ENCODE measurements at regions not wholly inside any gene's neighbourhood (a gene's known extent, or its start where the extent isn't known, plus 50 kb on each side); places are given as distances from the start of the nearest gene placed in this dataset.

DNA sequence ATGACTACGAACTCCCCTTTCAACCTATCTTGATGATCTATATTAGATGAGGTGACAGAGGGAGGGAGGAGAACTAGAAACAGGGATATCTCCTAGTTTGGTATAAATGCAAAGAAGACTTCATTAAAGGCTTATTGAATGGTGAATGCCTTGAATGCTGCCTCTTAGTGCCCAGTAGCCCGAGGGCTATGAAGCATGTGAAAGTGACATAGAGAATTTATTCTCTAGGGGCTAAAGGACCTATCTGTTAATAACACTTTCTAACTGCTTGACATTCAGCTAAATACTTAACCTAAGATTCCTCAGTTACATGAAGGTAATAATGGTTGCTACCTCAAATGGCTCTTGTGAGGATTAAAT lies 764.1 kb downstream of the LTN1 start:
- H3K9me3 ChIP-seq, result no peaks in the 10 kb centered on the region
- H3K27me3 ChIP-seq, result no peaks in the 10 kb centered on the region
- no peak overlapping the region for H3K4me3 ChIP-seq
- H3K27ac ChIP-seq, result no peak overlapping the region
- H3K36me3 ChIP-seq, result no peaks in the 10 kb centered on the region
- TF ChIP-seq, protein P1, sequence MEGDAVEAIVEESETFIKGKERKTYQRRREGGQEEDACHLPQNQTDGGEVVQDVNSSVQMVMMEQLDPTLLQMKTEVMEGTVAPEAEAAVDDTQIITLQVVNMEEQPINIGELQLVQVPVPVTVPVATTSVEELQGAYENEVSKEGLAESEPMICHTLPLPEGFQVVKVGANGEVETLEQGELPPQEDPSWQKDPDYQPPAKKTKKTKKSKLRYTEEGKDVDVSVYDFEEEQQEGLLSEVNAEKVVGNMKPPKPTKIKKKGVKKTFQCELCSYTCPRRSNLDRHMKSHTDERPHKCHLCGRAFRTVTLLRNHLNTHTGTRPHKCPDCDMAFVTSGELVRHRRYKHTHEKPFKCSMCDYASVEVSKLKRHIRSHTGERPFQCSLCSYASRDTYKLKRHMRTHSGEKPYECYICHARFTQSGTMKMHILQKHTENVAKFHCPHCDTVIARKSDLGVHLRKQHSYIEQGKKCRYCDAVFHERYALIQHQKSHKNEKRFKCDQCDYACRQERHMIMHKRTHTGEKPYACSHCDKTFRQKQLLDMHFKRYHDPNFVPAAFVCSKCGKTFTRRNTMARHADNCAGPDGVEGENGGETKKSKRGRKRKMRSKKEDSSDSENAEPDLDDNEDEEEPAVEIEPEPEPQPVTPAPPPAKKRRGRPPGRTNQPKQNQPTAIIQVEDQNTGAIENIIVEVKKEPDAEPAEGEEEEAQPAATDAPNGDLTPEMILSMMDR (IDR thresholded peaks at IDR 0.05), result no peak
- no peak for TF ChIP-seq POLR2A (IDR thresholded peaks at IDR 0.05)
- TF ChIP-seq EP300 (IDR thresholded peaks at IDR 0.05), result no peak
- H3K4me1 ChIP-seq (ENCODE audit: insufficient read depth), result no peaks in the 10 kb centered on the region
- intact Hi-C loops (cut with DNase I), result no loop called here
- DNase-seq, result no peak
- 56 to 60% (median 57%) methylated on average over 2 of the region's 2 CpGs for WGBS, 3 donors

DNA sequence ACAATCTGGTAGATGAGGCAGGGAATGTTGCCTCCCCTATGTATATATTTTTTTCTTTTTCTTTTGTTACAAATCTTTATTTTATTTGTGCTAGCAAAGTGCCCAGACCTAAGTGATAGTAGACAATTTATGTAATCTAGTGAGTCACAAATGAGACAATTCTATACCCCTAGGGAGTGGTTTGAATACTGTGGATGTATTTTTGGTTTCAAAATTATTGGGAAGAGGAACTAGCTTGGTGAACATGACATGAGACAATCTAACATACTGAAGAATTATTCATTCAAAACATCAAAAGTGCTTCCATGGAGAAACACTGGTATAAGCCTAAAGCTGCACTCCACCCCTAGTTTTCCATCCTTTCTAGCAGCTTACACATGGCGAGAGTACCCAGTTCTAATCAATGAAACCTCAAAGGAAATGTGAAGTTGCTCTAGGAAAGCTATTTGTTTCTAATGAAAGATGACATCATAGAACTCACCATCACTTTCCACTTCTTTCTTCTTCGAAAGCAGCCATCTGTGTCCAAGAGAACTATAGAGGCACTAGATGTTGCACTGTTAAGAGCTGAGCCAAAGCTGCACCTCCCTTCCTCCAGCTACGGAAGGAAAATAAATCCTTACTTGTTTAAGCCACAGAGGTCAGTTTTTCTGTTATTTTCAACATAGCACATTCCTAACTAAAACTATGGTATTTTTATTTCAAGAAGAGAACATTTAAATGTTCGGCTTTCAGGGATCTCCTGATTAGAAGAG lies 764.6 kb downstream of the LTN1 start:
- no peak overlapping the region for H3K4me3 ChIP-seq
- no peaks in the 10 kb centered on the region for H3K9me3 ChIP-seq
- no peak for DNase-seq
- intact Hi-C loops (cut with DNase I), result no loop called here
- no peaks in the 10 kb centered on the region for H3K36me3 ChIP-seq
- TF ChIP-seq POLR2A (IDR thresholded peaks at IDR 0.05) (no peak), EP300 (IDR thresholded peaks at IDR 0.05) (no peak)
- TF ChIP-seq, protein P1 (IDR thresholded peaks at IDR 0.05), result no peak
- no peak overlapping the region for H3K27ac ChIP-seq
- no peaks in the 10 kb centered on the region for H3K27me3 ChIP-seq
- 43 to 51% (median 49%) methylated on average over 4 of the region's 4 CpGs for WGBS, 3 donors
- no peaks in the 10 kb centered on the region for H3K4me1 ChIP-seq (ENCODE audit: insufficient read depth)

- intact Hi-C loops (cut with DNase I), result no loop called here
- Histone ChIP-seq H3K27ac (no peak overlapping the region), H3K9me3 (no peaks in the 10 kb centered on the region), H3K27me3 (no peaks in the 10 kb centered on the region), H3K4me1 (ENCODE audit: insufficient read depth) (no peaks in the 10 kb centered on the region), H3K36me3 (no peaks in the 10 kb centered on the region), H3K4me3 (no peak overlapping the region)
- WGBS, 3 donors, result 92 to 97% (median 93%) methylated on average over 2 of the region's 2 CpGs
- no peak for DNase-seq
- no peak for TF ChIP-seq EP300 (IDR thresholded peaks at IDR 0.05)
- TF ChIP-seq, protein P1 (IDR thresholded peaks at IDR 0.05), result no peak
- no peak for TF ChIP-seq POLR2A (IDR thresholded peaks at IDR 0.05)
Observed at GRCh38 chr21:28226563-28226962, 766.1 kb downstream of the LTN1 start.

DNA sequence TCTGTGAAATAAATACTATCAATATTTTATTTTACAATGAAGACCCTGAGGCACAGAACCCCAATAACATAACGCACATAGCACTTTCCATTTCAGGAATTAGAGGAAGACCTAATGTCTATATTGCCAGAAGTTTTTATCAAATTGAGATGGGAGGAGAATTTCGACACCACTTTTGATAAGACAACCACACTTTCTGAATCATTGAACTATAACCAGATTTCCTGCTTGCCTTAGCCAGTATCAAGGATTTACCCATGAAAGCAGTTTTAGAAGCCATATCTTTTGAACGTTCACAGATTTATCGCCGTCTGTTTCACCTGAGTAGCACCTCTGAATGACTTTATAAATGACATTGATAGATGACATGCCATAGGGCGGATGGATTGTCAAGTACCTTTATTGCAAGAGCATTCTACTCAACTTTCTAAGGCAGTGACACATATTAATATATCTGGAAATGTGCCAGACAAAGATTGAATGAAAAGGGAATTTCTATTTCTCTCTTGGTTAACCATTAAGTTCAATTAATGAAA lies 768.4 kb downstream of the LTN1 start:
- DNase-seq, result no peak
- no peak overlapping the region for H3K4me3 ChIP-seq
- H3K4me1 ChIP-seq (ENCODE audit: insufficient read depth), result no peaks in the 10 kb centered on the region
- no peaks in the 10 kb centered on the region for H3K36me3 ChIP-seq
- intact Hi-C loops (cut with DNase I), result no loop called here
- no peaks in the 10 kb centered on the region for H3K9me3 ChIP-seq
- 93 to 95% (median 93%) methylated on average over 6 of the region's 6 CpGs for WGBS, 3 donors
- TF ChIP-seq POLR2A (IDR thresholded peaks at IDR 0.05) (no peak), EP300 (IDR thresholded peaks at IDR 0.05) (no peak)
- TF ChIP-seq, protein P1 (IDR thresholded peaks at IDR 0.05), result no peak
- no peaks in the 10 kb centered on the region for H3K27me3 ChIP-seq
- H3K27ac ChIP-seq, result no peak overlapping the region
